Brain microvascular endothelial cell (primary cell): ENCODE measurements at regions not wholly inside any gene's neighbourhood (a gene's known extent, or its start where the extent isn't known, plus 50 kb on each side); places are given as distances from the start of the nearest gene placed in this dataset.

Experiments used
- DNase-seq: peaks from one replicate; pipeline ENCODE4 v3.0.0-alpha.2; 2020
- H3K27ac ChIP-seq: fragments of 250-450 bp; sonication (Bioruptor Pico); 2 replicates; pipeline ENCODE4 v1.5.1; 2020; ENCODE audit warnings: mild to moderate bottlenecking, moderate library complexity
- H3K27me3 ChIP-seq: fragments of 250-450 bp; sonication (Bioruptor Pico); replicated peaks from 2 replicates; pipeline ENCODE4 v1.5.1; 2020; ENCODE audit warnings: mild to moderate bottlenecking
- H3K36me3 ChIP-seq: fragments of 250-450 bp; sonication (Bioruptor Pico); replicated peaks from 2 replicates; pipeline ENCODE4 v1.5.1; 2020; ENCODE audit warnings: mild to moderate bottlenecking
- H3K4me3 ChIP-seq: 2 replicates; pipeline ENCODE4 v1.5.1; 2011; ENCODE audit warnings: low read depth, mild to moderate bottlenecking, control low read depth, low read length, moderate library complexity
- in situ Hi-C: cut with HindIII; loops from 2 replicates; pipeline ENCODE4 v1.10.0; 2017; ENCODE audit warnings: low sequenced_read_pairs, low pct_ligation_motif_present
- TF ChIP-seq, protein P1 (sequence below): IDR thresholded peaks from 2 replicates; pipeline ENCODE4 v1.5.1; 2011; ENCODE audit warnings: low read depth, mild to moderate bottlenecking, moderate library complexity, low read length, control low read depth, inconsistent platforms; ENCODE audit errors: missing control alignments

DNA sequence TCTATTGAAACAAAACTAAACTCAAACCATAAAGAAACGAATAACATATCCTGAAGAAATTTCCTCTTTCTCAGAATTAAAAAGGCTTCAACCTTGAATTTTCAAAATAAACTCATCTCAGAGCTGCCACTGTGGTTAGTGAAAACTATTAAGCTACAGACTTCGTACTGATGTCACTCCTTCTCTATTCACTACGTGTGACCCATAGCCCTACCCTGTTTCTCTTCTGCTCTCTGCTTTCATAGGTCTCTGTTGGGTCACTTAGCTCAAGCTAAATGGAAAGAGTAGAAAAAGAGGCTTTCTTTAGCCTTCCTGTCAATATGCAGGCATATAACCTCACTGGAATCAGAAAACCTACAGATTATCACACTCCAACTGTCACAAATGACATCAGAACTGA, 126.6 kb upstream of the MME start:
- Histone ChIP-seq H3K27ac (no peak overlapping the region), H3K36me3 (no peaks in the 10 kb centered on the region), H3K27me3 (no peaks in the 10 kb centered on the region), H3K4me3 (no peak overlapping the region)
- TF ChIP-seq, protein P1, sequence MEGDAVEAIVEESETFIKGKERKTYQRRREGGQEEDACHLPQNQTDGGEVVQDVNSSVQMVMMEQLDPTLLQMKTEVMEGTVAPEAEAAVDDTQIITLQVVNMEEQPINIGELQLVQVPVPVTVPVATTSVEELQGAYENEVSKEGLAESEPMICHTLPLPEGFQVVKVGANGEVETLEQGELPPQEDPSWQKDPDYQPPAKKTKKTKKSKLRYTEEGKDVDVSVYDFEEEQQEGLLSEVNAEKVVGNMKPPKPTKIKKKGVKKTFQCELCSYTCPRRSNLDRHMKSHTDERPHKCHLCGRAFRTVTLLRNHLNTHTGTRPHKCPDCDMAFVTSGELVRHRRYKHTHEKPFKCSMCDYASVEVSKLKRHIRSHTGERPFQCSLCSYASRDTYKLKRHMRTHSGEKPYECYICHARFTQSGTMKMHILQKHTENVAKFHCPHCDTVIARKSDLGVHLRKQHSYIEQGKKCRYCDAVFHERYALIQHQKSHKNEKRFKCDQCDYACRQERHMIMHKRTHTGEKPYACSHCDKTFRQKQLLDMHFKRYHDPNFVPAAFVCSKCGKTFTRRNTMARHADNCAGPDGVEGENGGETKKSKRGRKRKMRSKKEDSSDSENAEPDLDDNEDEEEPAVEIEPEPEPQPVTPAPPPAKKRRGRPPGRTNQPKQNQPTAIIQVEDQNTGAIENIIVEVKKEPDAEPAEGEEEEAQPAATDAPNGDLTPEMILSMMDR = no peak
- in situ Hi-C loops = no loop called here
- no peak for DNase-seq

DNA sequence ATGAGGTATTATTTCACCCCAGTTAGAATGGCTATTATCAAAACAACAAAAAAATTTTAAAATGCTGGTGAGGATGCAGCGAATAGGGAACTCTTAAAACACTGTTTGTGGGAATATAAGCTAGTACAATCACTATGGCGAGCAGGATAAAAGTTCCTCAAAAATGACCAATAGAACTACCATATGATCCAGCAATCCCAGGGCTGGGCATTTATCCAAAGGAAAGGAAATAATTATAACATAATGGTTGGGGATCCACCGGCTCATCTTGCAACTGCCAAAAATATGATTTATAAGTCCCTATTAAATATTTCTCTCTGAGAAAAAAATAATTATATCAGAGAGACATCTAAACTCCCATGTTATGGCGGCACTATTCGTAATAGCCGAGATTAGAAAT, 127.6 kb upstream of the MME start:
- Histone ChIP-seq H3K27me3 (no peaks in the 10 kb centered on the region), H3K4me3 (no peak overlapping the region), H3K36me3 (no peaks in the 10 kb centered on the region), H3K27ac (no peak overlapping the region)
- TF ChIP-seq, protein P1 = no peak
- in situ Hi-C loops = no loop called here
- no peak for DNase-seq

DNA sequence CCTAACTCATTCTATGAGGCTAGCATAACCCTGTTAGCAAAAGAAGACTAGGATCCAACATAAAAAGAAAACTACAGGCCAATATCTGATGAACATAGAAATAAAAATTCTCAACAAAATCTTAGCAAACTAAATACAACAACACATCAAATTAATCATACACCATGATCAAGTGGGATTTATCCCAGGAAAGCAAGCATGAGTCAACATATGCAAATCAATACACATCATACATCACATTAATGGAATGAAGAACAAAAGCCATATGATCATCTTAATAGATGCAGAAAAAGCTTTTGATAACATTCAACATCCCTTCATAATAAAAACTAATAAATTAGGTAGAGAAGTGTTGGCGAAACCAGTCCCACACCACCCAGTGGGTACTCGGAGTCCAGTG, 136.1 kb upstream of the MME start:
- H3K27me3 ChIP-seq = no peaks in the 10 kb centered on the region
- TF ChIP-seq, protein P1 = no peak
- no peak overlapping the region for H3K4me3 ChIP-seq
- no peaks in the 10 kb centered on the region for H3K36me3 ChIP-seq
- no peak overlapping the region for H3K27ac ChIP-seq
- DNase-seq = no peak
- in situ Hi-C loops = no loop called here

DNA sequence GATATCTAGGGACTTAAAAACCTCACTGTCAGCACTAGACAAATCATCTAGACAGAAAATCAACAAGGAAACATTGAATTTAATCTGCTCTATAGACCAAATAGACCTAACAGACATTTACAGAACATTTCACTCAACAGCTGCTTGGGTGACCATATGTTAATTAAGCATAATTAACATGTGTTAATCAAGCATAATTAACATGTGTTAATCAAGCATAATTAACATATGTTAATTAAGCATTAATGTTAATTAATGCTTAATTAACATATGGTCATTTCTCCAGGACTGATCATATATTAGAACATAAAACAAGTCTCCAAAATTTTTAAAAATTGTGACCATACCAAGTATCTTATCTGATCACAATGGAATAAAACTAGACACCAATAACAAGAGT, 137.3 kb upstream of the MME start:
- Histone ChIP-seq H3K27me3 (no peaks in the 10 kb centered on the region), H3K36me3 (no peaks in the 10 kb centered on the region), H3K27ac (no peak overlapping the region), H3K4me3 (no peak overlapping the region)
- no peak for DNase-seq
- TF ChIP-seq, protein P1 = no peak
- in situ Hi-C loops = no loop called here

DNA sequence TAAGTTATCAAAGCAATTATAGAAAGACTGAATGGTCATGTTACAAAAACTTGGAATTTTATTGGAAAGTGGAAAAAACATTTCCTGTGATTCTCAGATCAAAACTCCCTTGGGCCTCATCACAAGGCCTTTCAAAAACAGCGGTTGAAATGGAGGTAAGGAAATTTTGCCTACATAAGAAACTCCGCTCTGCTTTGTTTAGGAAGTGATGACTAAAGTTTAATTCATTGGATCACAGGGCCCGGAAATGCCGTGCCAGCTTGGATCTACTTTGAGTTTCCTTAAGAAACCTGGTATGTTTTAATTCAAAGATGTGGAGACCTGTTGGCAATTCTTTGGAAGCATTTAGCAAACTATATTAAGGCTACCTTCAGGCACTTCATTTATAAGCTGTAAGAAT, 143.9 kb upstream of the MME start:
- Histone ChIP-seq H3K27ac (no peak overlapping the region), H3K36me3 (no peaks in the 10 kb centered on the region), H3K27me3 (no peaks in the 10 kb centered on the region), H3K4me3 (no peak overlapping the region)
- in situ Hi-C loops = no loop called here
- TF ChIP-seq, protein P1 = no peak
- DNase-seq = no peak

DNA sequence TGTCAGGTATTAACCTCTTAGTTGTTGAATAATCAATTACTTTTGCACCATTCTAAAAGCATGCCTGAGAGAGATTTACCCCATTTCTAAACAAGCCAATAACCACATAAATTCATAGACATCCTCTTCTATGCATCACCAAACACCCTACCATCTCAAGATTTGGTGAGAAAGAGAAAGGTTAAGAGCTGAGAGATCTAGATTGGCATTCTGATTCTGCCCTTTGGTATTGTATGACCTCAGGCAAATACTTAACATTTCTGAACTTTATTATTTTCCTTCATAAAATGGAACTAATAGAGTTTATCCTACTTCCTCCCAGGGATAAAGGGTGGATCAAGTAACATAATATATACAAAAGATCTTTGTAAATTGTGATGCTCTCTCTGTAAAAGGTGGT, 146.5 kb upstream of the MME start:
- H3K4me3 ChIP-seq = no peak overlapping the region
- in situ Hi-C loops = no loop called here
- H3K36me3 ChIP-seq = no peaks in the 10 kb centered on the region
- H3K27me3 ChIP-seq = no peaks in the 10 kb centered on the region
- DNase-seq = no peak
- TF ChIP-seq, protein P1 = no peak
- no peak overlapping the region for H3K27ac ChIP-seq
